ENCODE measurements at regions not wholly inside any gene's neighbourhood (a gene's known extent, or its start where the extent isn't known, plus 50 kb on each side); places are given as distances from the start of the nearest gene placed in this dataset.

GRCh38 chr1:163531345-163531744, 209.6 kb downstream of the NUF2 start:
- TF ChIP-seq GATA2 (IDR thresholded peaks at IDR 0.05; ENCODE audit: low read depth, low read length) (no peak), GATA3 (IDR thresholded peaks at IDR 0.05; ENCODE audit: low read depth, low read length) (no peak)
